GM18502 (cell line): ENCODE measurements at regions not wholly inside any gene's neighbourhood (a gene's known extent, or its start where the extent isn't known, plus 50 kb on each side); places are given as distances from the start of the nearest gene placed in this dataset.
"Not testable (repeated sequence)": the region's sequence is repeated elsewhere in the genome, so short reads cannot be mapped to it uniquely, and the experiment has no call there.

Experiments
- ATAC-seq: cut with Tn5 transposase; IDR thresholded peaks from one replicate; pipeline ENCODE4 v1.9.1; 2021; ENCODE audit warnings: mild to moderate bottlenecking; ENCODE audit not compliant: unreplicated experiment, poor library complexity

DNA sequence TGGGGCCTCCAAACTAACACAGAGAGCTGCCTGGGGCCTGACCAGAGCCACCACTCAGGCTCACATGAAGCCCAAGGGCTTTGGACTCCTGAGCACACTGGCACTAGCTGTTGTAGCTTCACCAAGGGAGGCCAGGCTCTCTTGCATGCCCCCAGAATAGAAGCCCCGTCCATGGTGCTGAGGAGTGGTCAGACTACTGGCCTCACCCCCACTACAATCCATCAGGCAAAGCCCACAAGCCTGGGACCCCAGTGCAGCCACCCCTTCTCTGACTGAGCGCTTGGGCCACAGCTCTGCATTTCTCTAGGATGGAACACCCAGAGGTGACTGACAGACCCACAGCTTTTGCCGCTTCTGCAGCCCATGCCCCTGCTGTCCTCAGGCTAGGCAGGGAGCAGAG lies 180.8 kb downstream of the PYDC2 start:
- ATAC-seq = no peak

DNA sequence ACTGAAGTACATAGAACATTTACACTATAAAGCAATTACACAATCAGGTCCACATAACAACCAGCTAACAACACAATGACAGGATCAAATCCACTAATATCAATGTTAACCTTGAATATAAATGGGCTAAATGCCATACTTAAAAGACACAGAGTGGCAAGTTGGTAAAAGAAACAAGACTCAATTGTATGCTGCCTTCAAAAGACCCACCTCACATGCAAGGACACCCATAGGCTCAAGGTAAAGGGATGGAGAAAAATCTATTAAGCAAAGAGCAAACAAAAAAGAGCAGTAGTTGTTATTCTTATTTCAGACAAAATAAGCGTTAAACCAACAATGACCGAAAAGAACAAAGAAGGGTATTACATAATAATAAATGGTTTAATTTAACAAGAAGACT lies 183.3 kb downstream of the PYDC2 start:
- ATAC-seq = no peak

DNA sequence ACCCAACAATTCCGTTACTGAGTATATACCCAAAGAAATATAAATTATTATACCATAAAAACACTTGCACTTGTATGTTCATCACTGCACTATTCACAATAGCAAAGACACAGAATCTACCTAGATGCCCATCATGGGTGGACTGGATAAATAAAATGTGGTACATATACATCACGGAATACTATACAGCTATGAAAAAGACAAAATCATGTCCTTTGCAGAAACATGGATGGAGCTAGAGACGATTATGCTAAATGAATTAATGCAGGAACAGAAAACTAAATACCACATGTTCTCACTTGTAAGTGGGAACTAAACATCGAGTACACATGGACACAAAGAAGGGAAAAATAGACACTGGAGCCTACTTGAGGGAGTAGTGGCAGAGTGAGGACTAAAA lies 185.3 kb downstream of the PYDC2 start:
- no peak for ATAC-seq

DNA sequence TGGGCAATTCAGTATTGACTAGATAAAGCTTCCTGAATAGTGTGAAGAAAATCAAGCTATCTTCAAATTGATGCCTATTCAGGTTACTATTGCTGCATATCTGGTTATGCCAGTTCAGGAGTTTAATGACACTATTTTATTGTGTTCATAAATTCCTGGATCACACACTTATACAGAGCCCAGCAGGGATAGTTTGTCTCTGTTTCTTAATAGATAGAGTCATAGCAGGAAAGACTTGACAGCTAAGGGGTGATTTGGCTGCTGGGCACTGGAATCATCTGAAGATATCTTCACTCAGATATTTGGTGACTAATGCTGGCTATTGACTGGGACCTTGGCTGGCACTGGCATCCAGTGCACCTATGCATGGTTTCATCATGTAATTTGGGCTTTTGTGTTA lies 187.8 kb downstream of the PYDC2 start:
- no peak for ATAC-seq

DNA sequence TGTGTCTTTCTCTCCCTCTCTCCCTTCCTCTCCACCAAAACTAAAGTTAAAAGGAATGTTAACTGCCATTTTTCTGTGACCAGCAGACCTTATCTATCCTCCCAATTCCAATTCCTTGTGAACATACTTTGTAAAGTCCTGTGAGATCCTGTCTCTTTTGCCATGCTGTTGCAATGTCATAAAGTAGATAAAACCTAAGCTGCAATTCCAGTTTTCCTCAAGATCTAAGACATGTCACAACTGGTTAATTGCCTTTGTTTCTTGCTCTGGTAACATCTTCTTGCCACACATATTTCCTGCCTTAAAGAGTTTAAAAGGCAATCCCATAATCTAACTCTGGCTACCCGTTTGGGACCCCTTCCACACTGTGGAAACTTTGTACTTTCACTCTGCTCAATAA lies 188.7 kb downstream of the PYDC2 start:
- no peak for ATAC-seq

DNA sequence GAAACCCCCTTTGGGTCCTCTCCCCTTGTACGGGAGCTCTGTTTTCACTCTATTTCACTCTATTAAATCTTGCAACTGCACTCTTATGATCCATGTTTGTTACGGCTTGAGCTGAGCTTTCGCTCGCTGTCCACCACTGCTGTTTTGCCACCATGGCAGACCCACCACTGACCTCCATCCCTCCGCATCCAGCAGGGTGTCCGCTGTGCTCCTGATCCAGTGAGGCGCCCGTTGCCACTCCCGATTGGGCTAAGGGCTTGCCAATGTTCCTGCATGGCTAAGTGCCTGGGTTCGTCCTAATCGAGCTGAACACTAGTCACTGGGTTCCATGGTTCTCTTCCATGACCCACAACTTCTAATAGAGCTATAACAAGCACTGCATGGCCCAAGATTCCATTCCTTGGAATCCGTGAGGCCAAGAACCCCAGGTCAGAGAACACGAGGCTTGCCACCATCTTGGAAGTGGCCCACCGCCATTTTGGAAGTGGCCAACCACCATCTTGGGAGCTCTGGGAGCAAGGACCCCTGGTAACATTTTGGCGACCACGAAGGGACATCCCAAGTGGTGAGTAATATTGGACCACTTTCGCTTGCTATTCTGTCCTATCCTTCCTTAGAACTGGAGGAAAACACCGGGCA lies 197.9 kb downstream of the PYDC2 start:
- not testable (repeated sequence) for ATAC-seq

DNA sequence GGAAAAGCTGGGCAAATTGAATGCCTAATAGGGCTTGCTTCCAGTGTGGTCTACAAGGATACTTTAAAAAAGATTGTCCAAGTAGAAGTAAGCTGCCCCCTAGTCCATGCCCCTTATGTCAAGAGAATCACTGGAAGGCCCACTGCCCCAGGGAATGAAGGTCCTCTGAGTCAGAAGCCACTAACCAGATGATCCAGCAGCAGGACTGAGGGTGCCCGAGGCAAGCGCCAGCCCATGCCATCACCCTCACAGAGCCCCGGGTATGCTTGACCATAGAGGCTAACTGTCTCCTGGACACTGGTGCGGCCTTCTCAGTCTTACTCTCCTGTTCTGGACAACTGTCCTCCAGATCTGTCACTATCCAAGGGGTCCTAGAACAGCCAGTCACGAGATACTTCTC lies 201.2 kb downstream of the PYDC2 start:
- ATAC-seq = not testable (repeated sequence)

DNA sequence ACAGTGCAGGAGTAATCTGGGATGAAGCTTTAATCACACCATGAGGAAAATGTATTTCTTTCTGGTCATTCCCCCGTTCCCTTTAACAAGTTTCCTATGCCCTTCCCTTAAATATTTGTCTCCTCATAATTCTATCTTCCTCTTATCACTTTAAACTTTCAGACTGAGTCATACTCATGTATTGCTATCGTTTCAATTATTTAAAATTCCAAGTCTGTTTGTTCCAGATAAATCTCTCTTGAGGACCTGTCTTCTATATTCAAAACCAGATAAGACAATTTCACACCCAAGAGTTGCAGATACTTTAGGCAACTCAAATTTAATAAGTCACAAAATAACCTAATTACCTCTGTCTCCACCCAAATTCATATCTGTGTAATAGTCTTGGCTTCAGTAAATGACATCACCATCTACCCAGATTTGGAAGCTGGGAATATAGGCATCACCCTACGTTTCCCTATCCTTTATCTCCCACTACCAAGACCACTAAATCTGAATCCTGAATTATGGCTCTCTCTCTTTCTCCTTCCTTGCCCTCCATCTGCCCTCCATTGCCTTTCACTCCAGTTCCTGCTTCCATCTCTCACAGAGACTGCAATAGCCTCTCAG lies 220.1 kb downstream of the PYDC2 start:
- ATAC-seq = no peak

DNA sequence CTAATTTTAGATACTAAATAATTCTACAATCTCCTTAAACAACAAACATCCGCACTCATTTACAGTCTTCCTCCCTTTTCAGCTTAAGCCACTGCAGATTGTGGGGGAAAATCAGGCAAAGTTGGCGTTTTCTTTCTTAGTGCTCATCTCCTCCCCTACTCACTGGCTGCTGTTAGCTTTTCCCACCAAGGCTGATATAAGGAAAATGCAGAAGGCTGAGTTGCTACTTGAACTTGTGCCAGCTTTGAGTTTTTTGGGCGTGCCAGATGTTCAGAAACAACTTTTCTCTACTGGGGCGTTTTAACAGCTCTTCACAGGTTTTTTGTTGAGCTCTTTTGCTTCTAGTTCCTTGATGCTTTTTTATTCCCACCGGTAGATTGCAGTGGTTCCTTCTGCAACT lies 222.0 kb downstream of the PYDC2 start:
- ATAC-seq = no peak

DNA sequence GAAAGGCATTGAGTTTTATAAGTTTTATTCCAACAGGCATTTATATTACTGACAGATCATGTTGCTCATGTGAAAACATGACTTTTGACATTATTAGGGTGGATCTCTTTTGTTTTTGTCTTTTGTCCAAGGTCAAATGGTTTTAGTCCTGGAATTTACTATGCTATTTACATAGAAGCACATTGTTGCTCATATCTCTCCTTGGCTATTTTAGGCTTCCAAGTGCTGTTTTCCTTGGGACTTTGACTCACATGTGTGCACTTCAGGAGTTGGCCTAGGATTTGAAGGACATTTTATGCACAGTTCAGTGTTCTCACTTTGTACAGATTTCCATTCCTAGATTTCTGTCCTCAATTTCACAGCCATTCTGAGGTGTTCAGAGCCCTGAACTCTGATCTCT lies 225.7 kb downstream of the PYDC2 start:
- no peak for ATAC-seq

DNA sequence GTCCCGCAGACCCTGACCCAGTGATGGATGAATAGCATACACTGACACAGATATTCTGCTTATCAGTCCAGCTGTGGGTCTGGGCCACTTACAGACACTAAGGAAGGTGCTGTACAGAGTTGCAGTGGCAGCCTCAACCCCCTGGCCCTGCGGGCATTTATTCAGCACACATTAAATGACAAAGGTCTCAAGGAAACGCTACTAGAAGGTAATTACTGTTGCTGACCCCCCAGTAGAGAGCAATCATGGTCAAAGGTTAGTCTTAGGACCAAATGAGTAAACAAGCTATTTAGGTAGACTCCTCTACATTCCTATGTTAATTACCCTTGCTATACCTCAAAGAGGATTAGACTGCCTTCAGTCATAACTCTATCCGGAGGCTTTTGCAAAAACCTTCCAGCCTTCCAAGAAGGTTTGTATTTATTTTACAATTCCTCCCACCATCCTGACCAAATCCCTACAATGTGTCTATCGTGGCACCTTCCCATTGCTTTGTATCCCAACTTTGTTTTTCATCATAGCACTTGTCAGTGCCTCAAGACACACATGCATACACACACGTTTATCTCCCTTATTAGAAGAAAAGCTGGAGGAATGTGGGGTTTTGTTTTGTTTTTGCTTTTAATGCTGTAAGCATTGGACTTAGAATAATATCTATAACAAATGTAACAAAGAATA lies 227.9 kb downstream of the PYDC2 start:
- no peak for ATAC-seq

DNA sequence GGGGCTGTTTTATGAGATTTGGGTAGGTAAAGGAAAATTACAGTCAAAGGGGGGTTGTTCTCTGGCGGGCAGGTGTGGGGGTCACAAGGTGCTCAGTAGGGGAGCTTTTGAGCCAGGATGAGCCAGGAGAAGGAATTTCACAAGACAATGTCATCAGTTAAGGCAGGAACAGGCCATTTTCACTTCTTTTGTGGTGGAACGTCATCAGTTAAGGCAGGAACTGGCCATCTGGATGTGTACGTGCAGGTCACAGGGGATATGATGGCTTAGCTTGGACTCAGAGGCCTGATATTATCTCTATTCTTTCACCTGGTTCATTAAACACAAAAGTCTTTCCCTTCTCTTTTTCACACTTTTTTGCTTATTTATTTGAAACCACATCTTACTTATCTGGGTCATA lies 230.2 kb downstream of the PYDC2 start:
- ATAC-seq = not testable (repeated sequence)

DNA sequence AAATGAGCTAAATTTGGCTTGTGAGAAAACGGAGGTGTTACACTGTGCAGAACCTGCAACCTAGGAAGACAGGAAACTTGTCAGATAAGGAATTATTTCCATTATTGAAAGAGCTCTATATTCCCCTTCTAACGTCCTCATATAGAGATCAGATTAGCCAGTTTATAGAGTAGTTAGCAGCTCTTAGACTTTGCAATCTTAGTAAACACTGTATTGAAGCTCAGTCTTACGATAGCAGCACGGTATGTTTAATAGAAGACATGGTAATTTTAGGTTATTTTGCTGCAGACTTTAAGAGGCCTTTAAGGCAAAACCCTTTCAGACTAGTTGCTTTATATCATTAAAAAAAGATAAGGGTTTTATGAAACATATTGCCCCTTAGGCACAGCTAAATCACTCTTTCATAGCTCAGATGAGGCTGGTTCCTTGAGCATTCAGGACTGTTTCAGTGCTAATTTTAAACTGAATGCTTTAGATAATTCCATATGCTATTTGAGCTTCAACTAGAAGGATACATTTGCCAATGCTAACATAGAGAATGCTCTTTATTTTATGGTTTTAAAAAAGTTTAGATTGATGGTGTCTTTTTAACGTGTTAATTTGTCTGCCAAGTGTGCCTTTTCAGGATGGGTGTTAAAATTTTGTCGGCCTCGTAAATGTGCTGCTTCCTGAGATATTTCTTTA lies 234.3 kb downstream of the PYDC2 start:
- no peak for ATAC-seq

DNA sequence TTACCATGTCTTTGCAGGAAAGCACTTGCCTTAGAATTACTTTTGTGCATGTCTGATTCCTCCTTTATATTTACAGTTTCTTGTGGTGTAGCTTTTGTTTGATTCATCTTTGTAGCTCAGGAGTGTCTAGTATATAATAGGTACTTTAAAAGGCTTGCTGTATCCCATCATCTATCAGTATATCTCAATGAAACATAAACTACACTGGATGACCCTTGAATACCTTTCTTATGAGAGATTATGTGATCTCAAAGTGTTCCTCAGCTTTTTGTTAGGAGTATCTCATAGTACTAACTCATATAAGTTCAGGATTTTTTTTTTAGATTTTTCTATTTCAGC lies 234.8 kb downstream of the PYDC2 start:
- no peak for ATAC-seq

DNA sequence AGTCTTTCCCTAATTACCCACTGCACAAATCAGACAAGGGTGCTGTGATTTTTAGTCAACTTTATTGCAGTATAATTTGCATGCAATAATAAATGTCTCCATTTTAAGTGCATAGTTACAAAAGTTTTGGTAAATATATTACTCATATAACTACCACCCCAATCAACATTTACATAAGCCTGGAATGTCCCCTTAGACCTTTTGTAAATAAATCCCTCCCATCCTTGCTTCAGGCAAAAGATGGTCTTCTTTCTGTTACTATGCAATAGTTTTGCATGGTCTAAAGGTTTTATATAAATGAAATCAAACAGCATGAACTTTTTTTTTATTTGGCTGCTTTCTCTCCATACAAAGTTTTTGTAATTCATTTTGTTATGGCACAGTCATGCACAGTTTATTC lies 235.4 kb downstream of the PYDC2 start:
- no peak for ATAC-seq

DNA sequence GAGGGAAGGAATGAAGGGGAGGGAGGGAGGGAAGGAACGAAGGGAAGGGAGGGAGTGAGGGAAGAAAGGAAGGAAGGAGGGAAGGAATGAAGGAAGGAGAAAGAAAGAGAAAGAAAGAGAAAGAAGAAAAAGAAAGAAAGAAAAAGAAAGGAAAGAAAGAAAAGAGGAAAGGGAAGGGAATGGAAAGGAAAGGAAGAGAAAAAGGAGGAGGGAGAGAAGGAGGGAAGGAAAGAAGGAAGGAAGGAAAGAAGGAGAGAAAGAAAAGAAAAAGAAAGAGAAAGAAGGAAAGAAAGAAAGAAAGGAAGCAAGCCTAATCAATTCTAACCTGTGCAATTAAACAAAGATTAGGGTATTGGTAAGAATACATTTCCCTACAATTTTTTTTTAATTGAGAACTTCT lies 238.6 kb downstream of the PYDC2 start:
- no peak for ATAC-seq

DNA sequence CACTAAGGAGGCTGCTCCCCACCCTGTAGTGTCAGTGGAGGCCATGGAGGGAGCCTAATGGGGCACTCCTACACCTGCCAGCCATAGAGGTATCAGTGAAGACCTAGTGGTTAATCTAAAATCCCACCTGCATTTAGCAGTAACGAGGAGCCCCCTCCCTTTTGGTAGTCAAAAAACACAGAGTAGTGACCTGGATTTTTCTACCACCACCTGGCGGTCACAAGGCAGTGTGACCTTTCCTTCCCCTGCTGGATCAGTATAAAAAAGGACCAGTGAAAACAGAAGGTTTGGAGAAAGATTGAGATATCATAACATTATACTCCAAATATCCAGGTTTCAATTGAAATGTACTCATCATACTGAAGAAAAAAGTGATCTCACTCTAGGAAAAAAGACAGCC lies 241.2 kb downstream of the PYDC2 start:
- ATAC-seq = no peak

DNA sequence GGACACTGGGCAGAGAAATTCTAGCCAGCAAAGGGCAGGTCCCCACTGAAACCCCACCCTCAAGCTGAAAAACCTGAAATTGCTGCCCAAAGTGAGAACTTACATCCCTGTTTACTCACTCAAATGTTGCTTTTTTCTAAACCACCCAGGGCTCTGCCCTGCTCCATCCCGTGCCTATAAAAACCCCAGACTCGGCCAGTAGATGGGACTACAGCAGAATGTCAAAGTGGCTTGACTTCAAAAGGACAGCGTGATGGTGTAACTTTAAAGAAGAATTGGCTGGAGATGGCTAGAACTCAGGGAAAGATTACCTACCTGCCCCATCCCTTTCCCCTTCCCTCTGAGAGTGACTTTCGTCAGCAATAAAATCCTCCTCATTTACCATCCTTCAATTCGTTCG lies 246.9 kb downstream of the PYDC2 start:
- ATAC-seq = no peak

DNA sequence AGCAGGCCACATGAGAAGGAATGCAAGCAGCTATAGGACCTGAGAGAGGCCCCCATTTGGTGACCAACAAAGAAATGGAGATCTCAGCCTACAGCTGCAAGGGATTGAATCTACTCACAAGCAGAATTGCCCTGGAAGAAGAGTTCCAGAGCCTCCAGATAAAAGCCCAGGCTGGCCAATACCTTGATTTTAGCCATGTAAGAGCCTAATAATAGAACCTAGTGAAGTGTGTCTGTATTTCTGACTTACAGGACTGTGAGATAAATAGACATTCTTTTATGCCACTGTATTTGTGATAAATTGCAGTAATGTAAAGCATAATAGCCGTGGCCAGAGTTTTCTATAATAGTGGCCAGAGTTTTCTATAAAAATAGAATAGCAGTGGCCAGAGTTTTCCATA lies 254.6 kb downstream of the PYDC2 start:
- no peak for ATAC-seq

DNA sequence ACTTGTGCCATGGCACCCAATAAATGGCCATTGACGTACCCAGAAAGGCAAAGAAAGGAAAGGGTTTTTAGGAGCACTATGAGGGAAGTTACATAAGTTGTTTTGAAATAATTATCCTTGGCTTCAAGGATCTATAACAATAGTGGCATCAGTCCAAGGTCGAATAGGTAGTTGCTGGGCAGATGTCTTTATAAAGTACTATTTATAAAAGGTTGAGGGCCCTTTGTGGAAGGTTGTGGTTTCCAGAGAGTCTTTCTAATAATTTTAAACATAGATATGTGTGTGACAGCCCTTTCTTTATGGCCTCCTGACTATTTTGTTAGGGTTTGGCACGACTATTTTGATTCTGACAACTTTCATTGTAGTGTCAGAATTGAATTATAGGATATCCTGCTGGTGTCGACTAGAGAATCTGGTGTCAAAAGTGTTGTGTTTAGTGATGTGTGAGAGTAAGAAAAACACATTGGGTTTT lies 260.5 kb downstream of the PYDC2 start:
- no peak for ATAC-seq

DNA sequence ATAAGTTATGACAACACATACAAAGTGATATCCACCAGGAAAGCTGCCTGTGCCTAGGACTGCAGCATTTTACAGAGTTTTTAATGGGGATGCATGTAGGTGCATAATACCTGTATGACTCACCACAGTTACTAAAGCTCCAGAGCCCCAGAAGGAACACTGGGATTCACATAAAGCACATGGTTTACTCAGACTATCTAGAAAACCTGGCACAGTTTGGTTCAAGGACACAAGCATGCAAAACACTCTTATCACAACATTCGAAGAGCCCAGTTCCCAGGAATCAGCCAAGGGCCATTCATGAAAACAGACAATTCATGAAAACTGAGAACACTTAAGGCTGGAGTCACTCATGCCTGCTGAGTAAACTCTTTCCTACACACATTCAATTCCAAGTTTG lies 261.0 kb downstream of the PYDC2 start:
- ATAC-seq = no peak
